HG03460 (cell line): ENCODE measurements at regions not wholly inside any gene's neighbourhood (a gene's known extent, or its start where the extent isn't known, plus 50 kb on each side); places are given as distances from the start of the nearest gene placed in this dataset.
"Not testable (repeated sequence)": the region's sequence is repeated elsewhere in the genome, so short reads cannot be mapped to it uniquely, and the experiment has no call there.

Experiments used
- ATAC-seq: cut with Tn5 transposase; IDR thresholded peaks from one replicate; pipeline ENCODE4 v1.9.1; 2021; ENCODE audit not compliant: unreplicated experiment

DNA sequence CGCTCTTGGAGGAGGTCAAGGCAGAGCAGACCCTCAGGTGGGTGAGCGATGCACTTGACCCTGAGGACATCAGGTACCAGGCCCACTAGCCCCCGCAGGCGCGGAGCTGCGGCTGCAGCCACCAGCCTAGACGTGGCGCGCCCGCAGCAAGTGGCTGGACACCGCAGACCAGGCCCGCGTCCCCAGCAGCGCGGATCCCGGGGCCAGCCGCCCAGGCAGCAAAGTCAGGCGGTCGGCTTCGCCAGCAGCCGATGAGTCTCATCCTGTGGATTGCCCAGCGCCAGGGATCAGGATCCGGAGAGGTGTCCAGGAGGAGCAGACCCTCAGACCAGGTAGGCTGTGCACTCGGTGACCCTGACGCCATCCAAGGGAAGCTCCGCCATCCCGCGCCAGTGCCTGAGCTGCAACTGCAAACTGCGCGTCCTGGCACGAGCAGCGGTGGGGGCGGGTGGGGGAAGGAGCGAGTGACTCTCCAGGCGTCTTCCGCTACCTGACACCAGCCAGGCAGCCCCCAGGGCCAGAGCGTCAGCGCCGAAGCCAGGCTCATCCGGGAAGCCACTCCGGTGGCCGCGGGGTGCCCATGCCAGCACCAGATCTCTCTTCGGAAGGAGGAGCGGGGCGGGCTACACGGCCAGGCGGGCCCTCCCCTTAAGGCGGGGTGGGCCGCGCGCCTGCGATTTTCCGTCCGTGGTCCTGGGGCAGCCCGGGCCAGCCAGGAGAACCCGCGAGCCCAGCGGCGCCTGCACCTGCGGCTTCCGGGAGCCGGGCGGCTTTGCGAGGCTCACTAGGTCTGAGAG is 92.6 kb upstream of the THOC3 start:
- ATAC-seq: peak; percentile 82

DNA sequence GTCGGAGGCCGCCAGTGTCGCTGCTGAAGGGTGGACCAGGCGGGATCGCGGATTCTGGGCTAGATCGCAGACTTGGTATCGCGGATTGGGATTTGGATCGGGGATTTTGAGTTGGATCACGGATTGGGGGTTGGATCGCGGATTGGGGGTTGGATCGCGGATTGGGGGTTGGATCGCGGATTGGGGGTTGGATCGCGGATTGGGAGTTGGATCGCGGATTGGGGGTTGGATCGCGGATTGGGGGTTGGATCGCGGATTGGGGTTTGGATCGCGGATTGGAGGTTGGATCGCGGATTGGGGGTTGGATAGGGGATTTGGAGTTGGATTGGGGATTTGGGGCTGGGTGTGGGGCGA is 93.1 kb upstream of the THOC3 start:
- not testable (repeated sequence) for ATAC-seq

- ATAC-seq: not testable (repeated sequence)
Observed at GRCh38 chr5:176061660-176062059, 93.5 kb upstream of the THOC3 start.

GRCh38 chr5:176066262-176066945 is 98.3 kb upstream of the THOC3 start:
- ATAC-seq: not testable (repeated sequence)

- not testable (repeated sequence) for ATAC-seq
Observed at GRCh38 chr5:176067162-176067561, 99.0 kb upstream of the THOC3 start.

GRCh38 chr5:176067948-176068347 is 99.8 kb upstream of the THOC3 start:
- not testable (repeated sequence) for ATAC-seq

DNA sequence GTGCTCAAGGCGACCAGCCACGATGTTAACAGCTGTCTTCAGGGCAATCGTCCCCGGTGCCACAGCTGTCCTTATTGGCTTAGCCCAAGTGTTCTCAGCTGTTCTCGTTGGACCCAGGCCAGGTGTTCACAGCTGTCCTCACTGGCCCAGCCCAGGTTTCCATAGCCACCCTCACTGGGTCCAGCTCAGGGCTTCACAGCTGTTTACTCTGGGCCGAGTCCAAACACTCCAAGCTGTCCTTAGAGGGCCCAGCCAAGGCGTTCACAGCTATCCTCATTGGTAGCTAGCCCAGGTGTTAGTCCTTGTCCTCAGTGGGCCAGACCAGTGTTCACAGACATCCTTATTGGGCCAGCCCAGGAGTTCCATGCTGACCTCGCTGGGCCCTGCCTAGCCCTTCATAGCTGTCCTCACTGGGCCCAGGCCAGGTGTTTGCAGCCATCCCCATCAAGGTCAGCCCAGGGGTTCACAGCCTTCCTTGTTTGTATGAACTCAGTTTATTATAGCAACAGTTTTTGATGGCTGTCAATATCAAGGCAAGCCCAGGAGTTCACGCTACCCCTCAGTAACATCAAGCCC is 106.0 kb upstream of the THOC3 start:
- not testable (repeated sequence) for ATAC-seq

GRCh38 chr5:176083717-176084116 is 115.6 kb upstream of the THOC3 start:
- ATAC-seq: not testable (repeated sequence)

DNA sequence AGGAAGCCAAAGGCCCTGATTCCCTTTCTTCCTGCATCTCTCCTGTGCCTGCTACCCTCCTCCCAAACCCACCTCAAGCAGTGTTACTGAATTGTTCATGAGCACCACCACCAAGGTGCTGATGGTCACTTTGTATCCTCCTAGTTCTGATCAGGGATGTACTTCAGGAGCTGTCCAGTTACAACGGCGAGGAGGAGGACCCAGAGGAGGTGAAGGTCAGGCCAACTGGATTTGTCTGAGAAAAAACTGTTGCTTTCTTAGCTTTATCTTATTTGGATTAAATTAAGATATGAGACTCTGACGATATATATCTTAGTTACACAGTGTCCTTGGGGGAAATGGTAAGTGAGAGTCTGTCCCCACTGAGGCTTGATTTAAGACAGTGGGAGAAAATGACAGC is 135.0 kb upstream of the THOC3 start:
- not testable (repeated sequence) for ATAC-seq

DNA sequence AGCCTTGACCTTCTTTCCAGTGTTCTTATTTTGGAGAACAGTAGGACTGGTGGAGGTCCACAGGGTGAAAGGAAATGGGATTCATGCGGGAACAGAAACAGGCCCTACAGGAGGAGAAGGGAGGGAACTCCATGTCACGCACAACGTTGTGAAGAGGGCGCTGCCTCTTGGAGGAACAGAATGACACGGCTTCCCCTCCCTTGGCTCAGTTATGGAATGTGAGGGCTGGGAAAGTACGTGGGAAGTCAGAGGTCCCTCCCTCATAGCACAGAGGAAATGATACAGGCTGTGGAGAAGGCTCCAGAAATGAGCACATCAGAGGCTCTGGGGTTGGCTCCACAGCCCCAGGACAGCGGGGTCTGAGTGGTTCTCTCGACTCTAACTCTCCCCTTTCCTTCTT is 125.3 kb upstream of the SIMC1 start:
- ATAC-seq: not testable (repeated sequence)

- not testable (repeated sequence) for ATAC-seq
Observed at GRCh38 chr5:176113673-176114335, 124.4 kb upstream of the SIMC1 start.

GRCh38 chr5:176114825-176115224 is 123.4 kb upstream of the SIMC1 start:
- ATAC-seq: not testable (repeated sequence)

- ATAC-seq: not testable (repeated sequence)
Observed at GRCh38 chr5:176117699-176118238, 120.5 kb upstream of the SIMC1 start.

DNA sequence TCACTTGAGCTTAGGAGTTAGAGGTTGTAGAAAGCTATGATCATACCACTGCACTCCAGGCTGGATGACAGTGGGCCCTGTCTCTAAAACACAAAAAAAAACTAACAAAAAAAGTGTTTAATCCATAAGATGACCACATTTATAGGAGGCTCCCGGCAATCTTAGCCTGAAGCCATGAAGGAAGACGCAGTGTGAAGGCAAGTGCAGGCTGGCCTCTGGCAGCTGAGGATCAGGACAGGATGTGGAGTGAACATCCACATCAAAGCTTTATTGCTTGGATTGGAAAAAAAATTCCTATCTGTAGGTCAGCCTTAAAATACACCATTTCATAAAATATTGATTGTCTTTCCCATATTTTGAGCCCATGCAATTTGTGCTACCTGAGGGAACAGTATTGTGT is 115.9 kb upstream of the SIMC1 start:
- ATAC-seq: not testable (repeated sequence)

DNA sequence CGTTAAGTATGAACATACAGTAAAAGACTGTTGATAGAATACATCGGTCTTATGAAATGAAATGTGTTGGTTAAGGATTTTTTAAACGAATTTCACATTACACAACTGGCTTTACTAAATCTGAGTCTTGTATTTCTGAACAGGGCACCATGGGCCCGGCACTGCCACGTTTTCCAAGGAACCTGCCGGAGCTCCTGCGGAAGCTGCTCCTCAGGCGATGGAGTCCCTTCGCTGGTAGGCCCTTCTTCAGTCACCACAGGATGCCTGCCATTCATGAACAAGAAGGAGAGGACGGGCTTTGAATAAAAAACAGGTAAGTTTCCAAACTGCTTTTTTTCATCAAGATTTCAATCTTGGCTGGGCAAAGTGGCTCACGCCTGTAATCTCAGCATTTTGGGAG is 114.1 kb upstream of the SIMC1 start:
- ATAC-seq: not testable (repeated sequence)

GRCh38 chr5:176131771-176132170 is 106.5 kb upstream of the SIMC1 start:
- no peak for ATAC-seq

DNA sequence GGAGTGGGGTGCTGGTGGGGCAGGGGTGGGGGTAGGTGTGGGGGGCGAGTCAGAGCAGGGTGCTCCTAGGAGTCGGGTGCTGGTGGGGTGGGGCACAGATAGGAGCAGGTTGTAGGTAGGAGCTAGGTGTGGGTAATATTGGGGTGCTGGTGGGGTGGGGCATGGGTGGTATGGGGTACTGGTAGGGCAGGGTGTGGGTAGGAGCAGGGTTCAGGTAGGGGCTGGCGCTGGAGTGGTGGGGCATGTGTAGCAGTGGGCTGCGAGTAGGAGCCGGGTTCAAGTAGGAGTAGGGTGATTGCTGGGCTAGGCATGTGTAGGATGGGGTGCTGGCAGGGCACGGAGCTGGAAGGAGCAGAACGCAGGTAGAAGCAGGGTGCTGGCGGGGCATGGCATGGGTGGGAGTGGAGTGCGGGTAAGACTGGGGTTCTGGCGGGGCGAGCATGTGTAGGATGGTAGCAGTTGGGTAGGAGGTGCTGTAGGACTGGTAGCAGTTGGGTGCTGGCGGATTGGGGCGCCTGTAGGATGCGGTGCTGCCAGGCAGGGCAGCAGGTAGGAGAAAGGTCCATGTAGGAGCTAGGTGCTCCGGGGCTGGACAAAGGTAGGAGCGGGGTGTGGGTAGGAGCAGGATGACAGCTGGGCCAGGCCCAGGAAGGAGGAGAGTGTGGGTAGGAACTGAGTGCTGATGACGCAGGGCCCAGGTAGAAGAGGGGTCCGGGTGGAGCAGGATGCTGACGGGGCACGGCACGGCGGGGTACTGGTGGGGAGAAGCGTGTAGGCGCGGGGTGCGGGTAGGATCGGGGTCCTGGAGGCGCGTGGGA is 105.5 kb upstream of the SIMC1 start:
- no peak for ATAC-seq

DNA sequence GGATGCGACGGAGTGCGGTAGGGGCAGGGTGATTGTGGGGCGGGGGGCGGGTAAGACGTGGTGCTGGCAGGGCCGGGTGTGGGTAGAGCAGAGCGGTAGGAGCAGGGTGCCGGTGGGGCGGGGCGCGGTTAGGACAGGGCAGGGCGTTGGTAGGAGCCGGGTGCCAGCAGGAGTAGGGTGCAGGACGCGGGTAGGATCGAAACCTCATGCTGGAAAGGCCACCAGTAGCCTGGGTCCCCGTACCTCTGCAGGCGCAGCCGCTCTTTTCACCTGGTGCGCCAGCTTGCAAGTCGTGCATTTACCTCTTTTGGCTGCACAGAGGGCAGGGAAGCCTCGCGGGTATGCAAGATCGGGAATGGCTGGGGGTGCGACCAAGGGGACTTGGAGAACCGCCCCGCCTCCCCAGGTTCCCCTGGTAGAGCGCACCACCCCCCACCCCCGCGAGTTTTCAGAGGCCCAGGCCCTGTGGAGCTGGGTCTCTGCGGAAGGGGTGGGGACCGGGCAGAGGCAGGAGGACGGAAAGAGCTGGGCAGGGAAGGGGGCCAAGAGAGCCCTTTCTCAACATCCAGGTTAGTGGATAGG is 104.8 kb upstream of the SIMC1 start:
- no peak for ATAC-seq

GRCh38 chr5:176133877-176134276 is 104.3 kb upstream of the SIMC1 start:
- ATAC-seq: no peak
